ENCODE measurements at regions not wholly inside any gene's neighbourhood (a gene's known extent, or its start where the extent isn't known, plus 50 kb on each side); places are given as distances from the start of the nearest gene placed in this dataset.

GRCh38 chr2:236882074-236882473, 203.6 kb upstream of the COPS8 start:
- no peak for DNase-seq

- DNase-seq = no peak
These were observed 202.8 kb upstream of the COPS8 start for GRCh38 chr2:236882930-236883329.

- no peak for DNase-seq
These were observed 201.9 kb upstream of the COPS8 start for GRCh38 chr2:236883819-236884218.

- DNase-seq = no peak
These were observed 201.0 kb upstream of the COPS8 start for GRCh38 chr2:236884569-236885175.

GRCh38 chr2:236886456-236886855, 199.2 kb upstream of the COPS8 start:
- no peak for DNase-seq

GRCh38 chr2:236887531-236887930, 198.2 kb upstream of the COPS8 start:
- no peak for DNase-seq

- no peak for DNase-seq
These were observed 197.5 kb upstream of the COPS8 start for GRCh38 chr2:236887953-236888793.

GRCh38 chr2:236888794-236889780, 196.6 kb upstream of the COPS8 start:
- no peak for DNase-seq

- no peak for DNase-seq
These were observed 195.6 kb upstream of the COPS8 start for GRCh38 chr2:236889791-236890704.

GRCh38 chr2:236892721-236893120, 193.0 kb upstream of the COPS8 start:
- DNase-seq = no peak

- DNase-seq = no peak
These were observed 190.9 kb upstream of the COPS8 start for GRCh38 chr2:236894791-236895190.

- DNase-seq = no peak
These were observed 190.2 kb upstream of the COPS8 start for GRCh38 chr2:236895497-236895896.

GRCh38 chr2:236896688-236897087, 189.0 kb upstream of the COPS8 start:
- DNase-seq = no peak

- no peak for DNase-seq
These were observed 186.5 kb upstream of the COPS8 start for GRCh38 chr2:236899146-236899545.

GRCh38 chr2:236899950-236900640, 185.6 kb upstream of the COPS8 start:
- no peak for DNase-seq

GRCh38 chr2:236901956-236902355, 183.7 kb upstream of the COPS8 start:
- DNase-seq = no peak

GRCh38 chr2:236903978-236904377, 181.7 kb upstream of the COPS8 start:
- DNase-seq = no peak

GRCh38 chr2:236904389-236905263, 181.1 kb upstream of the COPS8 start:
- DNase-seq = no peak

GRCh38 chr2:236905976-236906375, 179.7 kb upstream of the COPS8 start:
- DNase-seq = no peak

GRCh38 chr2:236908439-236909192, 177.1 kb upstream of the COPS8 start:
- no peak for DNase-seq
